Keratinocyte (primary cell): ENCODE measurements at regions not wholly inside any gene's neighbourhood (a gene's known extent, or its start where the extent isn't known, plus 50 kb on each side); places are given as distances from the start of the nearest gene placed in this dataset.

ENCODE experiments used
- CTCF ChIP-seq, 3 experiments: IDR thresholded peaks in 1 of 3; conservative IDR thresholded peaks in 1 of 3; optimal IDR thresholded peaks in 1 of 3; 2 replicates in 2 of 3; 3 replicates in 1 of 3; pipeline versions ENCODE3 to v1.5.1; 2011; ENCODE audit warnings: low read length in 3 of 3, mild to moderate bottlenecking in 3 of 3, moderate library complexity in 2 of 3, control low read depth in 1 of 3, inconsistent platforms in 1 of 3; ENCODE audit not compliant: insufficient read depth in 2 of 3; ENCODE audit errors: extremely low read depth in 1 of 3
- EZH2 ChIP-seq: IDR thresholded peaks from one replicate; pipeline ENCODE4 v1.6.1; 2012; ENCODE audit warnings: inconsistent platforms, mild to moderate bottlenecking, low read length, moderate library complexity

DNA sequence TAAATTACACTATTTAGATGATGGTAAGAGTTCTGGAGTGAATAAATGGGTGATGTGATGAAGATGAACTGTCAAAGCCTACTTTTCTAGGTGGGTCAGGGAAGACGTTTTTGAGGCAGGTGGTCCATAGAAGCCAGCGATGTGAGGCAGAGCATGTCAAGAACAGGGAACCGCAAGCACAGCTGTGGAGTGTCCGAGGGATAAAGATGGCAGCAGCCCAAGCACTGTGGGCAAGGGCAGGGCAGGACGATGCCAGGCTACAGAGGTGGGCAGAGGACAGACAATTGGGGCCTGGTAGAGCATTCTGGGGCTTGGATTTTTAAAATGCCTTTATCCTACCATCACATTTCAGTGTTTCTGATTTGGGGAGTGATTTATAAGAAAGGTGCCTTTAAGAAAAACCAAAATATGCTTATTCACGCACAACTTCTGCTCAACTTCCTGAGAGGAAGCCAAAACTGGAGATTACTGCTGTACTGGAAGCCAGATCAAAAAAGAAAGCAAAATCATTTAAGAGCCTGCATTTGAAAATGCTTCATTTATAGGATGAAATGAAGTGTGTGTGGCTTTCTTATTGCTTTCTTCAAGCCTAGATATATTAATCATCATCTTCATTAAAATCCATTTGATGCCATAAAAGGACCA is 119.0 kb upstream of the WDR17 start:
- TF ChIP-seq EZH2 (no peak), CTCF (optimal IDR thresholded peaks at IDR 0.05 in 1 of 3, IDR thresholded peaks at IDR 0.05 in 1 of 3, conservative IDR thresholded peaks at IDR 0.05 in 1 of 3; ENCODE audit: extremely low read depth in 1 of 3, insufficient read depth in 2 of 3, low read length in 3 of 3) (no peak)
